Fibroblast of villous mesenchyme (primary cell): ENCODE measurements at regions not wholly inside any gene's neighbourhood (a gene's known extent, or its start where the extent isn't known, plus 50 kb on each side); places are given as distances from the start of the nearest gene placed in this dataset.

ENCODE experiments used
- DNase-seq: peaks from one replicate; pipeline ENCODE4 v3.0.0-alpha.2; 2010; ENCODE audit warnings: low read depth
- H3K4me3 ChIP-seq: 2 replicates; pipeline ENCODE4 v1.5.1; 2011; ENCODE audit warnings: low read depth, mild to moderate bottlenecking, low read length
- TF ChIP-seq, protein P1 (sequence below): IDR thresholded peaks from 2 replicates; pipeline ENCODE4 v1.5.1; 2012; ENCODE audit warnings: low read depth, mild to moderate bottlenecking, low read length; ENCODE audit not compliant: insufficient read depth

DNA sequence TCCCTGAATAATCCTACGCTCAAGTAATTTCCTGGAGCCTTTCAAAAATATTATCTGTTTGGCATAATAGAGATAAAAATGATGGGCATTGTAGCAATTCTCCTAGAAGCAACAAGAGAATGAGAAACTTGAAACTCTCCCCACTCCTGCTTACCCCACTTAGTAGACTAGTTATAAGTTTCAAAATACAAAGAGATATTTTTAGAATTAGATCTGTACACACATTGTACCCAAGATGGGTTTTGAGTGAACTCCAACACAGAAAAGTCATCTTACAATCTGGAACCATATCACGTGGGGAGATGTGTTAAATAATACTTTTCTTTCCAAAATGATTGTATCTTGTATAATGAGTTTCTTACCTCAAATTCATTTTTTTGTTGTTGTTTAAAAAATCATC lies 484.9 kb downstream of the LPIN1 start:
- no peak overlapping the region for H3K4me3 ChIP-seq
- no peak for DNase-seq
- TF ChIP-seq, protein P1, sequence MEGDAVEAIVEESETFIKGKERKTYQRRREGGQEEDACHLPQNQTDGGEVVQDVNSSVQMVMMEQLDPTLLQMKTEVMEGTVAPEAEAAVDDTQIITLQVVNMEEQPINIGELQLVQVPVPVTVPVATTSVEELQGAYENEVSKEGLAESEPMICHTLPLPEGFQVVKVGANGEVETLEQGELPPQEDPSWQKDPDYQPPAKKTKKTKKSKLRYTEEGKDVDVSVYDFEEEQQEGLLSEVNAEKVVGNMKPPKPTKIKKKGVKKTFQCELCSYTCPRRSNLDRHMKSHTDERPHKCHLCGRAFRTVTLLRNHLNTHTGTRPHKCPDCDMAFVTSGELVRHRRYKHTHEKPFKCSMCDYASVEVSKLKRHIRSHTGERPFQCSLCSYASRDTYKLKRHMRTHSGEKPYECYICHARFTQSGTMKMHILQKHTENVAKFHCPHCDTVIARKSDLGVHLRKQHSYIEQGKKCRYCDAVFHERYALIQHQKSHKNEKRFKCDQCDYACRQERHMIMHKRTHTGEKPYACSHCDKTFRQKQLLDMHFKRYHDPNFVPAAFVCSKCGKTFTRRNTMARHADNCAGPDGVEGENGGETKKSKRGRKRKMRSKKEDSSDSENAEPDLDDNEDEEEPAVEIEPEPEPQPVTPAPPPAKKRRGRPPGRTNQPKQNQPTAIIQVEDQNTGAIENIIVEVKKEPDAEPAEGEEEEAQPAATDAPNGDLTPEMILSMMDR: no peak

- DNase-seq: peak; percentile 35
- H3K4me3 ChIP-seq: no peak overlapping the region
- TF ChIP-seq, protein P1: no peak
Measured at GRCh38 chr2:12232876-12233275, 483.9 kb upstream of the TRIB2 start.

GRCh38 chr2:12236136-12236844 lies 480.4 kb upstream of the TRIB2 start:
- TF ChIP-seq, protein P1: no peak
- no peak overlapping the region for H3K4me3 ChIP-seq
- DNase-seq: peak; percentile 31

DNA sequence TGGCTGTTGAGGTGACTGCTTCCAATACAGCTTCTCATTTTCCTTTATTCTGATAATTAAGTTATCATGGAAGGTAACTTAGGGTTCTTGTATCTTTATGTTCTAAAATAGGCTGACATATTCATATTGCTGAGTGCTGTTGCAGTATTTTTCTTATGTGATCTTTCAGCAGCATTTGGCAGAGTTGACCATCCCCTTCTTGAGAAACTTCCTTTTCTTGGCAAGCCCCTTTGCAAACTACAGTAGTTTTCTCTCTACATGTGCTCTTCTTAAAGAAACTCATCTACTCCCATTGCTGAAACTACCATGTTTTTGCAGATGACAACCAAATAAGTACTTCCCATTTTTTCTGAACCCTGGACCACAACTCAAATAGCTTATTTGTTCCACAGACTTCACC lies 476.5 kb upstream of the TRIB2 start:
- DNase-seq: no peak
- TF ChIP-seq, protein P1: no peak
- H3K4me3 ChIP-seq: no peak overlapping the region

- DNase-seq: no peak
- TF ChIP-seq, protein P1: no peak
- no peak overlapping the region for H3K4me3 ChIP-seq
Measured at GRCh38 chr2:12243381-12243780, 473.4 kb upstream of the TRIB2 start.

DNA sequence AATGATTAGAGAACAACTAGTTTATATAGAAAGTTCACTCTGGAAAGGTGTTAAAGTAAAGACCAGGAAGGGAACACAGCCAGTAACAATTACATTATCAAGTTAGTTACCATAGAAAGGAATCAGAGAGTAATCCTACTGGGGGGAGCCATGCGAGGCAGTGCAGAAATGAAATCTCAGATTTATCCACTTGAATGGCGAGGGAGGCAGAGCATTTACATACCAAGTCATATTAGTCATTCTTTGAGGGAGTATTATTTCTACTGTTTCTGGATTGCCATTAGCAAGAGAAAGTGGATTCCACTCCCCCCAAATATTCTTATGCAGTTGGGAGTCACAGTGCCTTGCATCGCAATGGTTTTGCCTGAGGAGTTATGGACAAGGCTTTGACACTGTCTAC lies 472.7 kb upstream of the TRIB2 start:
- TF ChIP-seq, protein P1: no peak
- peak; percentile 17 for DNase-seq
- H3K4me3 ChIP-seq: no peak overlapping the region

GRCh38 chr2:12251121-12251520 lies 465.6 kb upstream of the TRIB2 start:
- TF ChIP-seq, protein P1: no peak
- peak; percentile 52 for DNase-seq
- H3K4me3 ChIP-seq: no peak overlapping the region
